ENCODE measurements at regions not wholly inside any gene's neighbourhood (a gene's known extent, or its start where the extent isn't known, plus 50 kb on each side); places are given as distances from the start of the nearest gene placed in this dataset.
"Not testable (repeated sequence)": the region's sequence is repeated elsewhere in the genome, so short reads cannot be mapped to it uniquely, and the experiment has no call there.

- WGBS, 2 donors, result 94 to 97% methylated on average over 5 of the region's 5 CpGs
- intact Hi-C loops (cut with DNase I), result no loop called here
- Histone ChIP-seq H3K9me3 (no peaks in the 10 kb centered on the region), H3K27ac (no peak overlapping the region), H3K4me1 (no peaks in the 10 kb centered on the region), H3K4me3 (replicated peaks in 1 of 3) (no peak overlapping the region), H3K27me3 (no peaks in the 10 kb centered on the region), H3K36me3 (no peaks in the 10 kb centered on the region)
- TF ChIP-seq CTCF (IDR thresholded peaks at IDR 0.05), result no peak
- no peak for TF ChIP-seq POLR2A (IDR thresholded peaks at IDR 0.05)
- DNase-seq, result no peak
Measured at GRCh38 chr21:35594905-35595304, 465.4 kb downstream of the SETD4 start.

- DNase-seq, result no peak
- no peak overlapping the region for H3K27ac ChIP-seq
- intact Hi-C loops (cut with DNase I), result no loop called here
- H3K4me3 ChIP-seq (replicated peaks in 1 of 3), result no peak overlapping the region
- H3K9me3 ChIP-seq, result no peaks in the 10 kb centered on the region
- TF ChIP-seq CTCF (IDR thresholded peaks at IDR 0.05), result no peak
- no peak for TF ChIP-seq POLR2A (IDR thresholded peaks at IDR 0.05)
- H3K27me3 ChIP-seq, result no peaks in the 10 kb centered on the region
- 52 to 53% methylated on average over 5 of the region's 5 CpGs for WGBS, 2 donors
- H3K36me3 ChIP-seq, result no peaks in the 10 kb centered on the region
- no peaks in the 10 kb centered on the region for H3K4me1 ChIP-seq
Measured at GRCh38 chr21:35593000-35593502, 467.3 kb downstream of the SETD4 start.

GRCh38 chr21:35590284-35590683, 470.0 kb downstream of the SETD4 start:
- intact Hi-C loops (cut with DNase I); H3K27ac ChIP-seq; H3K36me3 ChIP-seq; DNase-seq; H3K4me1 ChIP-seq; H3K27me3 ChIP-seq; H3K9me3 ChIP-seq; H3K4me3 ChIP-seq (replicated peaks in 1 of 3): not testable (repeated sequence)
- 89 to 93% methylated on average over 3 of the region's 3 CpGs for WGBS, 2 donors

- no peaks in the 10 kb centered on the region for H3K9me3 ChIP-seq
- intact Hi-C loops (cut with DNase I), result no loop called here
- TF ChIP-seq CTCF (IDR thresholded peaks at IDR 0.05) (no peak), POLR2A (IDR thresholded peaks at IDR 0.05) (no peak)
- DNase-seq, result no peak
- no peak overlapping the region for H3K4me3 ChIP-seq (replicated peaks in 1 of 3)
- no peaks in the 10 kb centered on the region for H3K4me1 ChIP-seq
- no peaks in the 10 kb centered on the region for H3K36me3 ChIP-seq
- no peak overlapping the region for H3K27ac ChIP-seq
- WGBS, 2 donors, result 73 to 82% methylated on average over 8 of the region's 8 CpGs
- no peaks in the 10 kb centered on the region for H3K27me3 ChIP-seq
Measured at GRCh38 chr21:35587841-35588380, 472.4 kb downstream of the SETD4 start.

- no peaks in the 10 kb centered on the region for H3K36me3 ChIP-seq
- DNase-seq, result no peak
- H3K4me3 ChIP-seq (replicated peaks in 1 of 3), result no peak overlapping the region
- H3K27me3 ChIP-seq, result no peaks in the 10 kb centered on the region
- TF ChIP-seq CTCF (IDR thresholded peaks at IDR 0.05), result no peak
- intact Hi-C loops (cut with DNase I), result no loop called here
- no peaks in the 10 kb centered on the region for H3K9me3 ChIP-seq
- no peak overlapping the region for H3K27ac ChIP-seq
- WGBS, 2 donors, result 80 to 83% methylated on average over 4 of the region's 4 CpGs
- H3K4me1 ChIP-seq, result no peaks in the 10 kb centered on the region
Measured at GRCh38 chr21:35586305-35586704, 474.0 kb downstream of the SETD4 start.

- H3K36me3 ChIP-seq, result no peaks in the 10 kb centered on the region
- H3K9me3 ChIP-seq, result no peaks in the 10 kb centered on the region
- 86 to 87% methylated on average over 5 of the region's 5 CpGs for WGBS, 2 donors
- no peaks in the 10 kb centered on the region for H3K27me3 ChIP-seq
- intact Hi-C loops (cut with DNase I), result no loop called here
- no peak overlapping the region for H3K27ac ChIP-seq
- no peaks in the 10 kb centered on the region for H3K4me1 ChIP-seq
- no peak for TF ChIP-seq CTCF (IDR thresholded peaks at IDR 0.05)
- TF ChIP-seq POLR2A (IDR thresholded peaks at IDR 0.05), result no peak
- H3K4me3 ChIP-seq (replicated peaks in 1 of 3), result no peak overlapping the region
- DNase-seq, result no peak
Measured at GRCh38 chr21:35585878-35586277, 474.4 kb downstream of the SETD4 start.

Measured in thyroid gland (tissue), 4 donors.